ENCODE measurements at regions not wholly inside any gene's neighbourhood (a gene's known extent, or its start where the extent isn't known, plus 50 kb on each side); places are given as distances from the start of the nearest gene placed in this dataset.
"Not testable (repeated sequence)": the region's sequence is repeated elsewhere in the genome, so short reads cannot be mapped to it uniquely, and the experiment has no call there.

- Mint-ChIP-seq H3K4me1 (peaks cover 14% of the 10 kb centered on the region), H3K9me3 (peaks cover 12% of the 10 kb centered on the region), H3K4me3 (no peak overlapping the region), H3K27me3 (ENCODE audit: low read depth) (no peaks in the 10 kb centered on the region), H3K36me3 (no peaks in the 10 kb centered on the region), H3K27ac (no peak overlapping the region)
- DNase-seq (ENCODE audit: low spot score in 2 of 2, unreplicated experiment in 2 of 2), result no peak
- TF ChIP-seq CTCF (IDR thresholded peaks at IDR 0.05; ENCODE audit: unreplicated experiment), result no peak
Observed at GRCh38 chr13:49859560-49859959, 67.1 kb upstream of the KPNA3 start.

GRCh38 chr13:49858178-49858856 is 65.8 kb upstream of the KPNA3 start:
- Mint-ChIP-seq H3K27ac (peak overlapping the region; percentile 1), H3K4me3 (no peak overlapping the region), H3K36me3 (peaks cover 2% of the 10 kb centered on the region), H3K27me3 (ENCODE audit: low read depth) (no peaks in the 10 kb centered on the region), H3K9me3 (peaks cover 21% of the 10 kb centered on the region), H3K4me1 (peaks cover 14% of the 10 kb centered on the region)
- no peak for TF ChIP-seq CTCF (IDR thresholded peaks at IDR 0.05; ENCODE audit: unreplicated experiment)
- no peak for DNase-seq (ENCODE audit: low spot score in 2 of 2, unreplicated experiment in 2 of 2)

- DNase-seq (ENCODE audit: low spot score in 2 of 2, unreplicated experiment in 2 of 2), result no peak
- H3K9me3 Mint-ChIP-seq, result peaks cover 26% of the 10 kb centered on the region
- H3K27me3 Mint-ChIP-seq (ENCODE audit: low read depth), result no peaks in the 10 kb centered on the region
- H3K27ac Mint-ChIP-seq, result no peak overlapping the region
- no peak overlapping the region for H3K4me3 Mint-ChIP-seq
- peaks cover 14% of the 10 kb centered on the region for H3K4me1 Mint-ChIP-seq
- no peak for TF ChIP-seq CTCF (IDR thresholded peaks at IDR 0.05; ENCODE audit: unreplicated experiment)
- H3K36me3 Mint-ChIP-seq, result peaks cover 2% of the 10 kb centered on the region
Observed at GRCh38 chr13:49855930-49856329, 63.4 kb upstream of the KPNA3 start.

- no peaks in the 10 kb centered on the region for H3K27me3 Mint-ChIP-seq (ENCODE audit: low read depth)
- DNase-seq (ENCODE audit: low spot score in 2 of 2, unreplicated experiment in 2 of 2), result no peak
- TF ChIP-seq CTCF (IDR thresholded peaks at IDR 0.05; ENCODE audit: unreplicated experiment), result no peak
- peaks cover 2% of the 10 kb centered on the region for H3K36me3 Mint-ChIP-seq
- no peak overlapping the region for H3K27ac Mint-ChIP-seq
- H3K4me1 Mint-ChIP-seq, result peaks cover 9% of the 10 kb centered on the region
- H3K4me3 Mint-ChIP-seq, result no peak overlapping the region
- peaks cover 27% of the 10 kb centered on the region for H3K9me3 Mint-ChIP-seq
Observed at GRCh38 chr13:49853535-49853934, 61.1 kb upstream of the KPNA3 start.

- not testable (repeated sequence) for DNase-seq (ENCODE audit: low spot score in 2 of 2, unreplicated experiment in 2 of 2); H3K36me3 Mint-ChIP-seq; H3K4me1 Mint-ChIP-seq; H3K27ac Mint-ChIP-seq; H3K4me3 Mint-ChIP-seq; H3K27me3 Mint-ChIP-seq (ENCODE audit: low read depth)
- H3K9me3 Mint-ChIP-seq, result peaks cover 27% of the 10 kb centered on the region
Observed at GRCh38 chr13:49852460-49852859, 60.0 kb upstream of the KPNA3 start.

GRCh38 chr13:49844181-49844580 is 51.7 kb upstream of the KPNA3 start:
- H3K27me3 Mint-ChIP-seq (ENCODE audit: low read depth), result peaks cover 9% of the 10 kb centered on the region
- no peak overlapping the region for H3K4me3 Mint-ChIP-seq

More at GRCh38 chr13:49844181-49844580, 51.7 kb upstream of the KPNA3 start:
- Mint-ChIP-seq H3K4me1 (peaks cover 4% of the 10 kb centered on the region), H3K36me3 (no peaks in the 10 kb centered on the region), H3K9me3 (peaks cover 4% of the 10 kb centered on the region), H3K27ac (no peak overlapping the region)
- no peak for TF ChIP-seq CTCF (IDR thresholded peaks at IDR 0.05; ENCODE audit: unreplicated experiment)
- DNase-seq (ENCODE audit: low spot score in 2 of 2, unreplicated experiment in 2 of 2), result no peak

All from mesothelial cell of epicardium (in vitro differentiated cells).